Neural crest cell (in vitro differentiated cells): ENCODE measurements at regions not wholly inside any gene's neighbourhood (a gene's known extent, or its start where the extent isn't known, plus 50 kb on each side); places are given as distances from the start of the nearest gene placed in this dataset.

Experiments
- DNase-seq: peaks from one replicate; pipeline ENCODE4 v3.0.0; 2021; ENCODE audit warnings: low read depth, mixed read lengths, low spot score
- H3K27ac Mint-ChIP-seq: one replicate; pipeline ENCODE4 v1.8.0; 2021; ENCODE audit warnings: mild to moderate bottlenecking, mixed read lengths; ENCODE audit not compliant: unreplicated experiment
- H3K27me3 Mint-ChIP-seq: 2 replicates; pipeline ENCODE4 v1.8.0; 2021; ENCODE audit warnings: low read depth, mild to moderate bottlenecking, mixed read lengths
- H3K36me3 Mint-ChIP-seq: 2 replicates; pipeline ENCODE4 v1.8.0; 2021; ENCODE audit warnings: low read depth, mild to moderate bottlenecking, mixed read lengths
- H3K4me1 Mint-ChIP-seq: 2 replicates; pipeline ENCODE4 v1.8.0; 2021; ENCODE audit warnings: mixed read lengths
- H3K4me3 Mint-ChIP-seq: one replicate; pipeline ENCODE4 v1.8.0; 2021; ENCODE audit warnings: mild to moderate bottlenecking, mixed read lengths
- H3K9me3 Mint-ChIP-seq: 2 replicates; pipeline ENCODE4 v1.8.0; 2021; ENCODE audit warnings: mixed read lengths
- TF ChIP-seq, protein P1 (sequence below): fragments of 200-600 bp; sonication (generic); conservative IDR thresholded peaks from 2 replicates; pipeline ENCODE4 v1.5.0; 2021; ENCODE audit warnings: antibody characterized with exemption, mild to moderate bottlenecking

DNA sequence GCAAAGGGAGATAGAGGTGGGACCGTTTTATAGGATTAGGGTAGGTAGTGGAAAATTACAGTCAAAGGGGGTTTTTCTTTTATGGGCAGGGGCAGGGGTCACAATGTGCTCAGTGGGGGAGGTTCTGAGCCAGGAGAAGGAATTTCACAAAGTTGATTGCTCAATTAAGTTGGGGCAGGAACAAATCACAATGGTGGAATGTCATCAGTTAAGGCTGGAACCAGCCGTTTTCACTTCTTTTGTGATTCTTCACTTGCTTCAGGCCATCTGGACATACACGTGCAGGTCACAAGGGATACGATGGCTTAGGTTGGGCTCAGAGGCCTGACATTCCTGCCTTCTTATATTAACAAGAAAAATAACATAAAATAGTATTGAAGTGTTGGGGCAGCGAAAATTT, 453.8 kb downstream of the VGLL3 start:
- no peak for DNase-seq
- Mint-ChIP-seq H3K4me3 (no peak overlapping the region), H3K27ac (no peak overlapping the region), H3K9me3 (peaks cover 8% of the 10 kb centered on the region), H3K27me3 (no peaks in the 10 kb centered on the region), H3K36me3 (no peaks in the 10 kb centered on the region), H3K4me1 (no peaks in the 10 kb centered on the region)
- TF ChIP-seq, protein P1, sequence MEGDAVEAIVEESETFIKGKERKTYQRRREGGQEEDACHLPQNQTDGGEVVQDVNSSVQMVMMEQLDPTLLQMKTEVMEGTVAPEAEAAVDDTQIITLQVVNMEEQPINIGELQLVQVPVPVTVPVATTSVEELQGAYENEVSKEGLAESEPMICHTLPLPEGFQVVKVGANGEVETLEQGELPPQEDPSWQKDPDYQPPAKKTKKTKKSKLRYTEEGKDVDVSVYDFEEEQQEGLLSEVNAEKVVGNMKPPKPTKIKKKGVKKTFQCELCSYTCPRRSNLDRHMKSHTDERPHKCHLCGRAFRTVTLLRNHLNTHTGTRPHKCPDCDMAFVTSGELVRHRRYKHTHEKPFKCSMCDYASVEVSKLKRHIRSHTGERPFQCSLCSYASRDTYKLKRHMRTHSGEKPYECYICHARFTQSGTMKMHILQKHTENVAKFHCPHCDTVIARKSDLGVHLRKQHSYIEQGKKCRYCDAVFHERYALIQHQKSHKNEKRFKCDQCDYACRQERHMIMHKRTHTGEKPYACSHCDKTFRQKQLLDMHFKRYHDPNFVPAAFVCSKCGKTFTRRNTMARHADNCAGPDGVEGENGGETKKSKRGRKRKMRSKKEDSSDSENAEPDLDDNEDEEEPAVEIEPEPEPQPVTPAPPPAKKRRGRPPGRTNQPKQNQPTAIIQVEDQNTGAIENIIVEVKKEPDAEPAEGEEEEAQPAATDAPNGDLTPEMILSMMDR: no peak

DNA sequence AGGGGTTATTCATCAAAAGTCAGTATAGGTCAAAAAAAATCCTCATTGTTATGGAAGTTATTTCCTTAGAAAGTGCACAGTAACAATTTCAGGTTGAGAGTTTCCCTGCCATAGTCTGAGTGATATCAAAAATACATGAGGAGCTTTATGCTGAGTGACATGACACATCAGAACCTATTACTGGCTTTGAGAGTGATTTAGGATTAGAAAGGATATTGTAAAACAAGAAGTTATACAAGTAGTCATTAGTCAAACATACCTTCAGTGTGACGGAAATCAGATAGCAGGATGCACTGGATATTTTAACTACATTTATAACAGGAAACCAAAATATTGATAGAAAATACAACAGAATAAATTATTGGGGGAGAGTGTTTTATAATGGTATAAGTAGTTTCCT, 471.1 kb downstream of the VGLL3 start:
- no peak overlapping the region for H3K27ac Mint-ChIP-seq
- TF ChIP-seq, protein P1: no peak
- no peaks in the 10 kb centered on the region for H3K9me3 Mint-ChIP-seq
- H3K36me3 Mint-ChIP-seq: no peaks in the 10 kb centered on the region
- H3K4me1 Mint-ChIP-seq: no peaks in the 10 kb centered on the region
- DNase-seq: no peak
- H3K4me3 Mint-ChIP-seq: no peak overlapping the region
- no peaks in the 10 kb centered on the region for H3K27me3 Mint-ChIP-seq

- Mint-ChIP-seq H3K36me3 (no peaks in the 10 kb centered on the region), H3K4me3 (no peak overlapping the region), H3K27me3 (no peaks in the 10 kb centered on the region), H3K4me1 (no peaks in the 10 kb centered on the region), H3K27ac (no peak overlapping the region), H3K9me3 (peaks cover 13% of the 10 kb centered on the region)
- no peak for DNase-seq
- TF ChIP-seq, protein P1: no peak
Measured at GRCh38 chr3:86481636-86482035, 509.3 kb downstream of the VGLL3 start.

DNA sequence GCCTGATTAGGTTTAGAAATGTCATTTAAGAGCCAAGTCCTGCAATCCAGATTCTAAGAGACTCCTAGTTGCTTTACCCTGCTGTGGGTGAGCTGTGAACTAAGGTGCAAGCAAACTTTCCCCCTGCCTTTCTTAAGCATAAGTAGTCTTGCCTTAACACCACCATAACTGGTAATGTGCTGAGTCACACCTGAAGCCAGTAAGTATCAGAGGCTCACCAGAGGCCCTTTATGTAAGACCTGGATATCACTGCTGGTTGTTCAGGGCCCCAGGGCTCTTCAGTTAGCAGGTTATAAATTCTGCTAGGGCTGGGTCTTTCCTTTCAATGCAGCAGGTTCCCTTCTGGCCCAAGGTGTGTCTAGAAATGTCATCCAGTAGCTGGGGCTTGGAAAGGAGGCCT, 509.9 kb downstream of the VGLL3 start:
- Mint-ChIP-seq H3K9me3 (peaks cover 13% of the 10 kb centered on the region), H3K27me3 (no peaks in the 10 kb centered on the region), H3K27ac (no peak overlapping the region), H3K36me3 (no peaks in the 10 kb centered on the region), H3K4me3 (no peak overlapping the region), H3K4me1 (no peaks in the 10 kb centered on the region)
- TF ChIP-seq, protein P1: no peak
- no peak for DNase-seq

- no peak for DNase-seq
- no peak overlapping the region for H3K27ac Mint-ChIP-seq
- H3K9me3 Mint-ChIP-seq: no peaks in the 10 kb centered on the region
- TF ChIP-seq, protein P1: no peak
- no peaks in the 10 kb centered on the region for H3K27me3 Mint-ChIP-seq
- H3K4me1 Mint-ChIP-seq: no peaks in the 10 kb centered on the region
- H3K4me3 Mint-ChIP-seq: no peak overlapping the region
- H3K36me3 Mint-ChIP-seq: no peaks in the 10 kb centered on the region
Measured at GRCh38 chr3:86464180-86464579, 526.8 kb downstream of the VGLL3 start.

DNA sequence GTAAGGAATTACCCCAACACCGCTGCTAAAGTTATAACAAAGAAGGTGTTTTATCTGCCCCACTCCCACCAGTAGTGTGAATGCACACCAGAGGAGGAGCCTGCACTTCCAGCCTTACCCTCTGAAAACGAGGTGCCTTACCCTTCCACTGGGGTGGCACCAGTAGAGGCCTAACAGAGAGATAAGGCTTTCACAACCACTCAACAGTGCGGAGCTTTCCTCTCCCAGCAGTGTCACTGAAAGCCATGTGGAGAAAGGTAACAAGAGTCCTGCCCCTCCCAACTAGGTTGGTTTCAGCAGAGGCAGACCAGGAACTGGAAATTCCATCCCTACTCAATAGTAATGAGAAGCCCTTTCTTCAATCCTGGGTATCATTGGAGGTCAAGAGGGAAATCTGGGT, 539.2 kb downstream of the VGLL3 start:
- H3K36me3 Mint-ChIP-seq: no peaks in the 10 kb centered on the region
- no peak overlapping the region for H3K27ac Mint-ChIP-seq
- no peaks in the 10 kb centered on the region for H3K27me3 Mint-ChIP-seq
- H3K4me1 Mint-ChIP-seq: no peaks in the 10 kb centered on the region
- no peak for DNase-seq
- H3K4me3 Mint-ChIP-seq: no peak overlapping the region
- TF ChIP-seq, protein P1: no peak
- peaks cover 4% of the 10 kb centered on the region for H3K9me3 Mint-ChIP-seq
